GM21390 (cell line): ENCODE measurements at regions not wholly inside any gene's neighbourhood (a gene's known extent, or its start where the extent isn't known, plus 50 kb on each side); places are given as distances from the start of the nearest gene placed in this dataset.
"Not testable (repeated sequence)": the region's sequence is repeated elsewhere in the genome, so short reads cannot be mapped to it uniquely, and the experiment has no call there.

Experiments
- ATAC-seq: cut with Tn5 transposase; IDR thresholded peaks from one replicate; pipeline ENCODE4 v1.9.1; 2021; ENCODE audit not compliant: unreplicated experiment

DNA sequence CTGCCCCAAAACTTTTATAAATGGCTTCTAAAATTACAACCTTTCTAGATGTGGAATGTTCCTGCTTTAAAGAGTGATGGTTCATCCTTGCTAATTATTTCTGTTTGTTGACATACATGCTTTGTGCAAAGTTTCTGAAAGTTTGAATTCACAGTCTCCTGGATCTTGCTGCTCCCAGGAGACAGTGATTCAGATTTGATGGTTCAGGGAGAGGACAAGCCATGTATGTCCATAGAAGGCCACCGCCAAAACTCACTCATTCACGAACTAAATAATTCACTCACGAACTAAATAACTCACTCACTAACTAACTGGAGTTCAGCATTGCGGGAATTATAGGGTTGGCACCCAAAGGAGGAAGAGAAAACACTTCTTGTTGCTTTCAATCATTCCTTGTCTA, 416.5 kb upstream of the ZEB2 start:
- no peak for ATAC-seq

DNA sequence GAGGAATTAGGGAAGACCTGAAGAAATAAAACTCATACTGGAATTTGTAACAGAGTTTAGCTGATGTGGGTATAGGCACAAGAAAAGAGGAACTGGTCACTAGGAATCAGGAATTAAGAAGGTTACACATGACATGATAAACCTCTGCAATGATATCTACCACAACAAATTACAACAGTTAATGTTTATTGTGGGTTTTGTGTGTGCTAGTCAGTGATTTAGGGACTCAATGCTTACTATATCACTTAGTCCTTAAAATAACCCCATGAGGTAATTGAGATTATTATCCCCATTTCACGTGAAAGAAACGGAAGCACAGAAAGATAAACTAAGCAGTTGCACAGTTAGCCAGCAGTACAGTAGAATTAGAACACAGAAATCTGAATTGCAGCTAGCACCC, 415.8 kb upstream of the ZEB2 start:
- ATAC-seq: no peak

DNA sequence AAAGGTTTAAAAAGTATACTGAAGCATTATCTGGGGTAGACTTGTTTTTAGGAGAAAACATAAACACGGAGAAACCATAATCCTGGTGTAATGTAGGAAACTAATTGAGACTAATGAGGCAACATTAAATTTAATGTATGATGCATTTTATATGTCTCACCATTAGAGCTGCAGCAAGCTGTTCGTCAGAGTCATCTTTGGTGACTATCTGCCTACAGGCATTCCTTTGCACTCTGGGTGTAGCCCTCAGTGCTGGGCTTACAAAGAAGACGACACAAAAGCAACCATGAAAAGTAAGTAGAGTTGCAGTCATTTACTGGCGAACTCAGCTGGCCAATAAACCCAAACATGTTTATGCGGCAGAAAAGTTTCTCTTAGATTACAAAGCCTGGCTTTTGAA, 415.3 kb upstream of the ZEB2 start:
- no peak for ATAC-seq

DNA sequence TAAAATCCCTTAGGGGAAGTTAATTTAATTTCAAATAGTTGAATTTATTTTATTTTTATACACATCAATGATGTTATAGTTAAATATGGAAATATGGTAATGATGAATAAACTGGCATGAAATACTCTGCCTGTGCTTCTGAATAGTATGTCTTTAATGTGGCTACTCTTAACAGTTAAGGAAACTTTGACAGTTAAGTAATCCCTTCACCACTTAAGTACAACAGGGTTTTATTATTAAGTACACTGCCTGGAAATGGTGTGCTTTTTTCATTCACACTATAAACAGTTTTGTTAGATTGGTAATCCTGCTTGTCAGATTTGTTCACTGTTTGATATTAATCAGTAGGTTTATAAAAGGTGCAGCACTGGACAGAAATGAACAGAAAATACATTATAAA, 412.0 kb upstream of the ZEB2 start:
- no peak for ATAC-seq

DNA sequence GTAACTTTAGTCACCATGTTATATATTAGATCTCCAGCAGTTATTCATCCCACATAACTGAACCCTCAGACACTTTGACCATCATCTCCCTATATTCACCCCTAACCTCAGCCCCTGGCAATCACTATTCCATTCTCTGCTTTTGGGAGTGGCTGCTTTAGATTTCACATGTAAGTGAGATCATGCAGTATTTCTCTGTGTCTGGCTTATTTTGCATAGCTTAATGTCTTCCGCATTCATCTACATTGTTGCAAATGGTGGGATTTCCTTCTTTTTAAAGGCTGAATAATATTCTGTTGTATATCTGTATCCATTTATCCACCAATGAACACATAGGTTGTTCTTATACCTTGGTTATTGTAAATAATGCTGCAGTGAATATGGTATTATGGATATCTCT, 411.6 kb upstream of the ZEB2 start:
- no peak for ATAC-seq

DNA sequence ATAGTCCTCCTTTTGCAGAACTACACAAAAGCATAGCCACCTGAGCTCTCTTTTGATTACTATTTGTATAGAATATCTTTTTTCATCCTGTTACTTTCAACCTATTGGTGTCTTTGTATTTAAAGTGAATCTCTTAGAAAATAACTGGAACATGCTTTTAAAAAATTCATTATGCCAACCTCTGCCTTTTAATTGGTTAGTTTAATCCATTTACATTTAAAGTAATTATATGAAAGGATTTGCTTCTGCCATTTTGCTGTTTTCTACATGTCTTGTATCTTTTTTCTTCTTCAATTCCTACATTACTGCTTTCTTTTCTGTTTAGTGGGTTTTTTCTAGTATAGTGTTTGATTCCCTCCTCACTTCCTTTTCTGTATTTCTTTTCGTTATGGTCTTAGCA, 407.5 kb upstream of the ZEB2 start:
- no peak for ATAC-seq

DNA sequence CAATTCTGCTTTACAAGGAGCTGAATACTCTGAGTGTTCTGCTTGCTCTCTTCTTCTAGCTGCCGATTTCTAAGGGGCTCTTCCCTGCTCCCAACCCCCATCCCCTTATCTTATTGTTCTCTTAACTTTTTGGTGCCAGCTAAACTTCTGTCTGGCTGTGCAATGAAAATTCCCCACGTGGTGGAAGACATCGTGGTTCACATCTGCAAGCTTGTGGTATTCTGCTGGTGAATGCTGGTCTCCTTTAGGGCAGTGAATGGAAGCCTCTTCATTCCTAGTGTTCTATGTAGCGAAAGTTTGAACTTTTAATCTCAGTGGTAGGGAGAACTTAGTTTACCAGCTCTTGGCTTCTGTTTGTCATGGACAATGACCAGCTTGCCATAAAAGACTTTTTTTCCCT, 406.0 kb upstream of the ZEB2 start:
- no peak for ATAC-seq

DNA sequence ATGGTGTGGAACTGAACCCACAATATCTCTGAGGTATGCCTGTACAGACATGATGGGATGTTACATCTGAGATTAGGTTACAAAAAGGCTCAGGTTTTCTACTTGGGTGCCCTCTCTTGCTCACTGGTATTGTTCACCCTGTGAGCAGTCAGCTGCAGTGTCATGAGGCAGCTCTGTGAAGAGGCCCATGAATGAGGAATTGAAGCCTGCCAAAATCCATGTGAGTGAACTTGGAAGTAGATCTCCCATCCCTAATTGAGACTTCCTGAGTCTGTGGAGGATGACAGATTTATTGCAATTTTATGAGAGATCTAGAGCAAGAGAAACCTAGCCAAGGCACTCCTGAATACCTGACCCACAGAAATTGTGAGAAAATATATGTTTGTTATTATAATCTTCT, 404.9 kb upstream of the ZEB2 start:
- no peak for ATAC-seq

DNA sequence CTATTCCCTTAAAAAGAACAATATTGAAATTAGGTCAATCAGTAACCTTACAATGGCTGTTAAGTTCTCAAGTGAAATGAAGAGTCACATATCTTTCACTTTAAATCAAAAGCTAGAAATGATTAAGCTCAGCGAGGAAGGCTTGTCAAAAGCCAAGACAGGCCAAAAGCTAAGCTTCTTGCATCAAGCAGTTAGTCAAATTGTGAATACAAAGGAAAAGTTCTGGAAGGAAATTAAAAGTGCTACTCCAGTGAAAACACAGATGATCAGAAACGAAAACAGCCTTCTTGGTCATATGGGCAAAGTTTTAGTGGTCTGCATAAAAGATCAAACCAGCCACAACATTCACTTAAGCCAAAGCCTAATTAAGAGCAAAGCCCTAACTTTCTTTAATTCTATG, 402.6 kb upstream of the ZEB2 start:
- ATAC-seq: no peak

DNA sequence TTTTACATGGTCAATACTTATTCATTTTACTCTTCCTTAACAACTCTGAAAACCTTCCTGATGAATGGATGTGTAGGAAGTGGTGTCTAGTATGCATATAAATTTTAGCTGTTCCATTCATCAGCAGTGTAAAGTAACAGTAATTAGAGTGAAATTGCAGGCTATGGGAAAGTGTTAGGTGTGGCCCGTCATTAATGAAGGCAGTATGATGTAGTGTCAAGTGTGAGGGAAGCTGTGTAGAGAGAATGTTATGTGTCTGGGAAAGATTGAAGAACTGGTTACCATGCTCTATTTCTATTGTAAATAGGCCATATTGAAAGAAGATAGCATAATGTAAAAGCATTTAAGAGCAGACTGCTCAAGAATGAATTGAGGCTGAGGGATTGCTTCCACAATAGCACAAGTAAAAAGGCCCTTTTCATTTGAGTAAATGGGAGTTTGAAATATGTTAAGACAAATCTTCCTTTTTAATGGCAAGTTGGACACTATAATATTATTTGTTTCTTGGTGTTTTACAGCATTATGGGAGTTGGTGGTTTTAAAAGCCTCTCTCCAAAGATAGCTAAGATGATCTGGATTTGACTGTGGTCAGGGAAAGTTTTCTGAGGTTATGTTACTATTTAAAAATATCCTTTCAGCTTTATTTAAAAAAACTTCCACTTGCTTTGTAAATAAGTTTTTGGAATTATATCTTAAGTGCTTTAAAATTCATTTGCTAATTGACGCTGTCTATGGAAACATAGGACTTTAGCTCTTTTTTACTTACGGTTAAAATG, 401.0 kb upstream of the ZEB2 start:
- ATAC-seq: no peak

DNA sequence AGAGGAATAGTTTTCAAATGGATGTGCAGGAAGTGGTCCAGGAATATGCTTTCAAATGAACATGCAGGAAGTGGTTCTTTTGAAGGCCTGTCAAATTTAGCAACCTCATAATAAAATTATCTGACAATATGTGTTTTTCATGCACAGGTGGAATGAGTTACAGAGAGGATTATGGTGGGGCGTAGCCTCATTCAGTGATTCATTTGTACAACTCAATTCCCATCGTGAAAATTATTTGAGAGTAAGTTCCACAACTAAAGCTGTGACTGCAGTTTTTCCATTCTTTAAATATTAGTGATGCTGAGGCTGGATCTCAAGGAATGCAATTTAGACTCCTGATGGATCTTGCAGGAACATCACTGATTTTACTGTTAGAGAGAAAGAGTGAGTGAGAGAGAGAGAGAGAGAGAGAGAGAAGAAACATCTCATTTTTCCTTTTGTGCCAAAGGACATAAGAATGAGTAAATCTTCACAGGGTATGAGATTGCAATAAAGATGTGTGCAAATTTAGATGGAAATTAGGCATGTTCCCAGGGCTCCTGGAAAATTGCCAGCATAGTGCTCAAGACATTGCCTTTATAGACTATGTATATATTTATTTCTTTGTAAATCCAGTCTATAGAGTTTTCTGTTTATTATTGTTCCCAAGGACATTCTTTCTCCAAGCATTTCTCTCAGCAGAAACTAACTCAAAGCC, 394.9 kb upstream of the ZEB2 start:
- no peak for ATAC-seq

DNA sequence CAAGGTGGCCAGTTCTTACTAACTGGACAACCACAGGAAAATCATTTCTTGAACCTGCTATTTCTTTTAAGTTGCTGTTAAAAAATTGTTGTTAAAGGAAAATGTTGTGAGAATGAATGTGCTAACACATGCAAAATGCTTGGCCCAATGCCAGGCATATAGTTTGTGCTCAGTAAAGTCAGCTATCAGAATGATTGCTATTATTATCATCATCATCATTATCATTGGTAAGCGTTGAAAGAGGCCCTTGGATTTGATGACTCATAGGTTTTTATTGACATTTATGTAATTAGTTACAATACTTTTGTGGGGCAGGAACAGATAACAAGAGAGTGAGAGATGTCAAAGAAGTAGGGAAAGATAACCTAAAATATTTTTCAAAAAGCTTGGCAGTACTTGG, 394.2 kb upstream of the ZEB2 start:
- ATAC-seq: no peak

DNA sequence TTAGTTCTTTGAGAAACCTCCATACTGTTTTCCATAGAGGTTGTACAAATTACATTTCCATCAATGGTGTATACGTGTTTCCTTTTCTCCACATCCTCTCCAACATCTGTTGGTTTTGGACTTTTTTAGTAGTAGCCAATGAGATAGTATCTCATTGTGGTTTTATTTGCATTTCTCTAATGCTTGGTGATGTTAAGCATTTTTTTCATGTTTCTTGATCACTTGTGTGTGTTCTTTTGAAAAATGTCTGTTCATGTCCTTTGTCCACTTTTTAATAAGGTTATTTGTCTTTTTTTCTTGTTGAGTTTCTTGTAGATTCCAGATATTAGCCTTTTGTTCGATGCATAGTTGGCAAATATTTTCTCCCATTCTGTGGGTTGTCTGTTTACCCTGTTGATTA, 392.3 kb upstream of the ZEB2 start:
- ATAC-seq: no peak

DNA sequence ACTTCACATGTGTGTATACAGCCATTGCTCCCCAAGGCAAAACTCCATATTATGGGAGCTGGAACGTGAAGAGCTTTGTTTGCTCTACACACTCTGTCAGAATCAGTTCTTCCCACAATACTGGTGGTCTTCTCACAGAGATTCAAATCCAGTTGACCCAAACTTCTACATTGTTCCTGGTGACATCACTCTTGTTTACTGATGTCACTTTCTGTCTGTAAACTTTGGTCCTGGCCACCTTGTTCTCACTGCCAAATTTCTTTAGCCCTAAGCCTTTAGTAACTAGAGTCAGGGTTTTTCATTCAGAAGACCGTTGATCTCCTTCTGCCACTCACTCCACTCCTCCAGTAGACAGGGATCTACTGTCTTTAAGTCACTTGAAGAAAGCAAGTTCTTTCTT, 386.0 kb upstream of the ZEB2 start:
- no peak for ATAC-seq

DNA sequence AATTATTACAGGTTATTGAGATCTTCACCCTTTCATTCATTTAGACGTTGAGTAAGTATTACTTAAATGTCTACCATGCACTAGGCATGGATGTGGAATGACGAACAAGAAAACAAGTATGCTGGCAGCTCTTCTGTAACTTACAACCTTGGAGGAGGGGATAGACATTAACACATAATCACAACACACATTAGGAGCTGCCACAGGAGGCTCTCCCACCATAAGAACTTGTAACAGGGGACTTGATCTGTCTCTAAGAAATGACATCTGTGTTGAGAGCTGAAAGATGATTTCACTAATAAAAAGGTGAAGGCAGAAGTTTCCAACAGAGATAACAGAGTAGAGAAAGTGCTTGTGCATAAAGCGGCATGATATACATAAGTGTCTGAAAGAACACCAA, 384.7 kb upstream of the ZEB2 start:
- ATAC-seq: no peak

DNA sequence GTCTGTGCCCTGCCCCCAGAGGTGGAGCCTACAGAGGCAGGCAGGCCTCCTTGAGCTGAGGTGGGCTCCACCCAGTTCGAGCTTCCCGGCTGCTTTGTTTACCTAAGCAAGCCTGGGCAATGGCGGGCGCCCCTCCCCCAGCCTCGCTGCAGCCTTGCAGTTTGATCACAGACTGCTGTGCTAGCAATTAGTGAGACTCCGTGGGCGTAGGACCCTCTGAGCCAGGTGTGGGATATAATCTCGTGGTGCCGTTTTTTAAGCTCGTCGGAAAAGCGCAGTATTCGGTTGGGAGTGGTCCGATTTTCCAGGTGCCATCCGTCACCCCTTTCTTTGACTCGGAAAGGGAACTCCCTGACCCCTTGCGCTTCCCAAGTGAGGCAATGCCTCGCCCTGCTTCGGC, 383.1 kb upstream of the ZEB2 start:
- not testable (repeated sequence) for ATAC-seq

DNA sequence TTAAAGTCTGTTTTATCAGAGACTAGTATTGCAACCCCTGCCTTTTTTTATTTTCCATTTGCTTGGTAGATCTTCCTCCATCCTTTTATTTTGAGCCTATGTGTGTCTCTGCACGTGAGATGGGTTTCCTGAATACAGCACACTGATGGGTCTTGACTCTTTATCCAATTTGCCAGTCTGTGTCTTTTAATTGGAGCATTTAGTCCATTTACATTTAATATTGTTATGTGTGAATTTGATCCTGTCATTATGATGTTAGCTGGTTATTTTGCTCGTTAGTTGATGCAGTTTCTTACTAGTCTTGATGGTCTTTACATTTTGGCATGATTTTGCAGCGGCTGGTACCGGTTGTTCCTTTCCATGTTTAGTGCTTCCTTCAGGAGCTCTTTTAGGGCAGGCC, 381.5 kb upstream of the ZEB2 start:
- ATAC-seq: not testable (repeated sequence)

DNA sequence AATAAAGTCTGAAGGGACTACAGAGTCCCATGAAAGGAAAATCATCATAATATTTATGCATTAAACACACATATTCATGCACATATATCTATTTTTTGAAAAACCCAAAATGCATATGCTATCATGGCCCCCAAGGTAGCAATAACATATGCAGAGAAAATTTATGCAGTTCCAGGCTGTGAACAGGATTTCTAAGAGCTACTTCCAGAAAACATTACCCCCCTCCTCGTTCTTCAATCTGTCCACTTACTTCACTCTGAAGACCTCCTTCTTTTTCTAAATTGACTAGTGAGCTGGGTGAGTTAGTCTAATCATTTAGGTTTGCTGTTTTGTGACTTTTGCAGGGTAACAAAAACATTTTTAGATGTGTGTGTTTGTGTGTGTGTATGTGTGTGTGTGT, 376.4 kb upstream of the ZEB2 start:
- no peak for ATAC-seq

DNA sequence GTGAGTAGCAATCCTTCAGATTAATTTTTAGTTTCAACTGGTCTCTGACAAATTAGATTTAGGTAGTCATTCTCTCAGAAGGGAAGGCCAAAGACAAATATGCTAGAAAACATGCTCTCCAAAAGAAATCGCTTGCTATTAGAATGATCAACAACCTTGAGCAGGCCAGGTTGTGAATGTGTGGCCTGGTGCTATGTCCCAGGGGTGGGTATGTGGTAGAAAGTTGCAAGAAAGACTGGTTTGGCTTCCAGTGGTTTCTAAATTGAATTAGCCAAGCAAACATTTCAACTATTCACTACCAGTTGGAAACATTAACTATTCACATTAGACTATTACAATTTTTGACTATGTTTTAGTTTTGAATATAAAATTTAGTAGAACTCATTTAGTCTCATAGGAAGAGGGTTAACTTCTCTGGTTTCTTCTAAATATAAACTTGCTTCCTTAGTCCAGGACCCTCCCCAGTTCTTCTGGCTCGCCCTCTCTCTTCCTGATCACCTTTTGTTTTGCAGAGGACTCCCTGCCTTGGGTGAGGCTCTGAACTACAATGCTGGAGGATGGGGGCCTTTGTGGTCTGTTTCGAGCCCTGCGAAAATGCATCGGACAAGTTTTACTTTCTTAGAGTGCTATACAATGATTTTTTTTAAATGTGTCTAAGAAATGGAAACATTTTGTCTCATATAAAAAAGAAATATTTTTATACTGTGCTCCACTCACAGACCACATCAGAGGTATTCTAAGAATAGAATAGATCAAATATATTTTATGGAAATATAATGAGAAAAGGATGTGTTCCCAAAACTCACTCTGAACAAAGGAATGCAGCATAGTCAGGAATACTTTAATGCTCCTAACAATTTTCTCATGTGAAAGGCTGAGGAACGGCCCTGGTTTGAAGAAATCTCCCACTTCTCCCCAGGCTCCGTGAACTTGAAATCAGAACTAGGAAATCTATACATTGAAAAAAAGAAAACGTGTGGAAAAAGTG, 375.0 kb upstream of the ZEB2 start:
- ATAC-seq: no peak

DNA sequence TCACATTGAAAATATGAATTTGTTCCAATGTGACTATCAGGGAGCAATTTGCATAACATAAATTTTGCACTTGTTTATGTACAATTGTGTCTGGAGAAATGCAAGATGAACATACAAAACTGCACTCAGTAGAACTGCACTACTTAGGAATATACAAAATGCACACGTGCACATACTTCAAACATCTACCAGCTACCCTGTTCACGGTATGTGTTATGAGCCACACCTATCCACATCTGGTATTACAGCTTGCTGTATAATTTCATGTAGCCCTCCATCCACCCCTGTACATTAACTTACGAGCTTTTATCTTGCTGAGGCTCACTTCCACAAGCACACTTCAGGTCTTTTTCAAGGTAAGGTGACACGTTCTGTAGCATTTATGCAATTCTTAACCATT, 373.5 kb upstream of the ZEB2 start:
- ATAC-seq: no peak

DNA sequence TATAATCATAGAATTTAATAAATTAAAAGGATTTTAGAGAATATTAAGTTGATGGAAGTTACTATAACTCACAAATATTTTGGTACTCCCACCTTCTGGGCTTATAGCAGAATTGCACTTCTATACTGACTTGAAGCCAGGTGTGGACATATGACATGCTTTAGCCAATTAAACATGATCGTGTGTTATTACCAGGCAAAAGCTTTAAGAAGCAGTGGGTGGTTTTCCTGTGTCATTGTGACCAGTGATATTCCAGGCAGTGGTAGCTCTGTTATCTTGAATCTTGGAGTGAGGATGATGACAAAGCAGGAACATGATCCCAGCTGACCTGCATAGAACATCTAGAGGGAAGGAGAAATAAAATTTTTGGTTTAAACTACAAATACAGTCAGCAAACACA, 370.9 kb upstream of the ZEB2 start:
- no peak for ATAC-seq

DNA sequence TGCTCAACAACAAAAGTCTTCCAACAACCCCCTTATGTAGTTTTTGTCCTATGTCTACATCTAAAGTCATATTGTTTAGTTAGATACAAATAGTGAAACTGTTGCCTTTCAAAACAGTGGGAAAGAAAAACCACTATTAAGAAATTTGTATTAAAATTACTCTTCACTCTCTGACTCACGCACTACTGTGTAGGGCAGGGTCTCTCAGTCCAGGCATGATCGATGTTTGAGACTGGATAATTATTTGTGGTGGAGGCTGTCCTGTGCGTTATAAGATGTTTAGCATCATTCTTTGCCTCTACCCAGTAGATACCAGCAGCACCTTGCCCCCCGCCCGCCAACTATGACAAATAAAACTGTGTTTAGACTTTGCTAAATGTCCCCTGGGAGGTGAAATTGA, 369.4 kb upstream of the ZEB2 start:
- no peak for ATAC-seq
